Loucy (cell line): ENCODE measurements at regions not wholly inside any gene's neighbourhood (a gene's known extent, or its start where the extent isn't known, plus 50 kb on each side); places are given as distances from the start of the nearest gene placed in this dataset.

Source experiments
- EZH2phosphoT487 ChIP-seq: fragments of 200-600 bp; IDR thresholded peaks from 2 replicates; pipeline ENCODE4 v1.6.1; 2018; ENCODE audit warnings: antibody characterized with exemption, mild to moderate bottlenecking, moderate library complexity, borderline replicate concordance
- TF ChIP-seq, protein P1 (sequence below): fragments of 200-600 bp; sonication (generic); conservative IDR thresholded peaks from 2 replicates; pipeline ENCODE4 v1.5.1; 2014; ENCODE audit warnings: mild to moderate bottlenecking, antibody characterized with exemption, low read length

DNA sequence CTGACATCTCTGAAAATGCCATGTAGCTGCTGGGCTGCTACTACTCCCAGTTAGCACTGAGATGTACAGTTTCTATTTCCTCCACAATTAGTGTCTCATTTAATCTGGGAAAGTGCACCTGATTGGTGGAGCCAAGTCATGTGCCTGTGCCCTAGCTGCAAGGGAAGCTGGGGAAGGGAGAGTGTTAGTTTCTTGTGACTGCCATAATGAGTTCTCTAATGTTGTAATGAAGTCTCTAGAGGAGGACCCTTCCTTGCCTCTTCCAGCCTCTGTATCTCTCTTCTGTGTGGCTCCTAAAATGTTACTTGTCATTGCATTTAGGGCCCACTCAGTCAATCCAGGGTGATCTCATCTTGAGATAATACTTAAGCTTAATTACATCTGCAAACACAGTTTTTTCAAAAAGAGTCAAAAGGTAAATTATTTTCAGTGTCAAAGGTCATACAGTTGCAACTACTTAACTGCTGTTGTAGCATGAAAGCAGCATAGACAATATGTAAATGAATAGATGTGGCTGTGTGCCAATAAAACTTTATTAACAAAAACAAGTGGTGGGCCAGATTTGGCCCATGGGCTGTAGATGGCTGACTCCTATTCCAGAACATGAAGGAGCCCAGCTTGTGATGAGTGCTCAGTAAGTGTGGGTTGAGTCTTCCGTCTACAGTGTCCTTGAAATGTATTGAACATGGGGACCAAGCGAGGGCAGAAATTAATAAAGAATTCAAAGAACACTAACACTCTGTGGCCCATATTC, 137.2 kb upstream of the MAP1LC3B2 start:
- TF ChIP-seq EZH2phosphoT487: no peak
- TF ChIP-seq, protein P1, sequence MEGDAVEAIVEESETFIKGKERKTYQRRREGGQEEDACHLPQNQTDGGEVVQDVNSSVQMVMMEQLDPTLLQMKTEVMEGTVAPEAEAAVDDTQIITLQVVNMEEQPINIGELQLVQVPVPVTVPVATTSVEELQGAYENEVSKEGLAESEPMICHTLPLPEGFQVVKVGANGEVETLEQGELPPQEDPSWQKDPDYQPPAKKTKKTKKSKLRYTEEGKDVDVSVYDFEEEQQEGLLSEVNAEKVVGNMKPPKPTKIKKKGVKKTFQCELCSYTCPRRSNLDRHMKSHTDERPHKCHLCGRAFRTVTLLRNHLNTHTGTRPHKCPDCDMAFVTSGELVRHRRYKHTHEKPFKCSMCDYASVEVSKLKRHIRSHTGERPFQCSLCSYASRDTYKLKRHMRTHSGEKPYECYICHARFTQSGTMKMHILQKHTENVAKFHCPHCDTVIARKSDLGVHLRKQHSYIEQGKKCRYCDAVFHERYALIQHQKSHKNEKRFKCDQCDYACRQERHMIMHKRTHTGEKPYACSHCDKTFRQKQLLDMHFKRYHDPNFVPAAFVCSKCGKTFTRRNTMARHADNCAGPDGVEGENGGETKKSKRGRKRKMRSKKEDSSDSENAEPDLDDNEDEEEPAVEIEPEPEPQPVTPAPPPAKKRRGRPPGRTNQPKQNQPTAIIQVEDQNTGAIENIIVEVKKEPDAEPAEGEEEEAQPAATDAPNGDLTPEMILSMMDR: no peak
